Esophagus (tissue), 2 donors: ENCODE measurements at regions not wholly inside any gene's neighbourhood (a gene's known extent, or its start where the extent isn't known, plus 50 kb on each side); places are given as distances from the start of the nearest gene placed in this dataset.
A peak's percentile ranks its signal among the peaks of the same experiment; 100 is the strongest.

Experiments used
- H3K27ac ChIP-seq, 2 donors: one replicate each; pipeline ENCODE4 v1.5.1; 2013; ENCODE audit warnings: low read depth in 2 of 2, mild to moderate bottlenecking in 2 of 2, inconsistent platforms in 1 of 2, low read length in 1 of 2, moderate library complexity in 1 of 2
- H3K27me3 ChIP-seq, 2 donors: one replicate each; pipeline ENCODE4 v1.6.1; 2013; ENCODE audit warnings: low read length in 2 of 2, control low read depth in 1 of 2, mild to moderate bottlenecking in 1 of 2; ENCODE audit not compliant: insufficient read depth in 2 of 2, control insufficient read depth in 1 of 2
- H3K36me3 ChIP-seq, 2 donors: one replicate each; pipeline ENCODE4 v1.6.1; 2013; ENCODE audit warnings: low read length in 1 of 2; ENCODE audit not compliant: control insufficient read depth in 2 of 2, insufficient read depth in 2 of 2
- H3K4me1 ChIP-seq, 2 donors: one replicate each; pipeline ENCODE4 v1.6.1; 2013; ENCODE audit warnings: low read length in 1 of 2; ENCODE audit not compliant: control insufficient read depth in 2 of 2, insufficient read depth in 2 of 2
- H3K4me3 ChIP-seq, 2 donors: one replicate each; pipeline ENCODE4 v1.5.1; 2013; ENCODE audit warnings: low read length in 2 of 2, mild to moderate bottlenecking in 2 of 2, low read depth in 1 of 2, moderate library complexity in 1 of 2
- H3K9me3 ChIP-seq, 2 donors: one replicate each; pipeline ENCODE4 v1.6.1; 2013; ENCODE audit warnings: mild to moderate bottlenecking in 2 of 2, low read depth in 1 of 2, low read length in 1 of 2, moderate library complexity in 1 of 2; ENCODE audit not compliant: control insufficient read depth in 2 of 2, insufficient read depth in 1 of 2
- WGBS, 2 donors: extraction: QIAGEN DNeasy Blood & Tissue Kit; methylation state at CpG; one replicate each; pipeline ENCODE4 v1.1.7; 2013; 5-methylcytosine and 5-hydroxymethylcytosine counted together
- donor health status: healthy with polysubstance abuse.
- donor health status: Bipolar disorder and iron deficiency.

- H3K4me1 ChIP-seq, result no peaks in the 10 kb centered on the region
- H3K27ac ChIP-seq, result no peak overlapping the region
- no peaks in the 10 kb centered on the region for H3K36me3 ChIP-seq
- no peaks in the 10 kb centered on the region for H3K9me3 ChIP-seq
- WGBS, 2 donors, result 93 to 94% methylated on average over 2 of the region's 2 CpGs
- H3K27me3 ChIP-seq, result no peaks in the 10 kb centered on the region
- H3K4me3 ChIP-seq, result no peak overlapping the region
Measured at GRCh38 chr13:83577183-83577582, 305.1 kb downstream of the SLITRK1 start.

- no peaks in the 10 kb centered on the region for H3K9me3 ChIP-seq
- no peak overlapping the region for H3K4me3 ChIP-seq
- 55 to 81% methylated on average over 3 of the region's 3 CpGs for WGBS, 2 donors
Measured at GRCh38 chr13:83568019-83568418, 314.3 kb downstream of the SLITRK1 start.

GRCh38 chr13:83563499-83563898 is 318.8 kb downstream of the SLITRK1 start:
- no peaks in the 10 kb centered on the region for H3K4me1 ChIP-seq
- H3K4me3 ChIP-seq, result no peak overlapping the region
- no peak overlapping the region for H3K27ac ChIP-seq
- H3K36me3 ChIP-seq, result no peaks in the 10 kb centered on the region
- WGBS, 2 donors, result 70 to 83% methylated on average over 5 of the region's 5 CpGs
- H3K9me3 ChIP-seq, result no peaks in the 10 kb centered on the region
- H3K27me3 ChIP-seq, result no peaks in the 10 kb centered on the region

More at GRCh38 chr13:83568019-83568418, 314.3 kb downstream of the SLITRK1 start:
- Histone ChIP-seq H3K36me3 (no peaks in the 10 kb centered on the region), H3K27ac (no peak overlapping the region), H3K27me3 (no peaks in the 10 kb centered on the region), H3K4me1 (no peaks in the 10 kb centered on the region)

GRCh38 chr13:83557845-83558244 is 324.4 kb downstream of the SLITRK1 start:
- Histone ChIP-seq H3K27ac (no peak overlapping the region), H3K4me1 (no peaks in the 10 kb centered on the region), H3K9me3 (no peaks in the 10 kb centered on the region), H3K4me3 (no peak overlapping the region), H3K36me3 (no peaks in the 10 kb centered on the region), H3K27me3 (no peaks in the 10 kb centered on the region)
- 86 to 89% methylated on average over 2 of the region's 2 CpGs for WGBS, 2 donors

GRCh38 chr13:83549671-83550070 is 332.6 kb downstream of the SLITRK1 start:
- no peaks in the 10 kb centered on the region for H3K36me3 ChIP-seq
- H3K4me3 ChIP-seq, result no peak overlapping the region
- no peaks in the 10 kb centered on the region for H3K9me3 ChIP-seq
- no peaks in the 10 kb centered on the region for H3K27me3 ChIP-seq
- 76 to 87% methylated on average over 1 of the region's 1 CpG for WGBS, 2 donors
- H3K27ac ChIP-seq, result no peak overlapping the region
- H3K4me1 ChIP-seq, result no peaks in the 10 kb centered on the region

- H3K27ac ChIP-seq, result no peak overlapping the region
- 46 to 64% methylated on average over 1 of the region's 1 CpG for WGBS, 2 donors
- H3K36me3 ChIP-seq, result no peaks in the 10 kb centered on the region
- no peaks in the 10 kb centered on the region for H3K9me3 ChIP-seq
- H3K4me1 ChIP-seq, result no peaks in the 10 kb centered on the region
- no peak overlapping the region for H3K4me3 ChIP-seq
- H3K27me3 ChIP-seq, result no peaks in the 10 kb centered on the region
Measured at GRCh38 chr13:83547043-83547442, 335.2 kb downstream of the SLITRK1 start.

GRCh38 chr13:83546476-83546875 is 335.8 kb downstream of the SLITRK1 start:
- Histone ChIP-seq H3K4me1 (no peaks in the 10 kb centered on the region), H3K4me3 (no peak overlapping the region), H3K36me3 (no peaks in the 10 kb centered on the region), H3K27ac (no peak overlapping the region), H3K27me3 (no peaks in the 10 kb centered on the region), H3K9me3 (no peaks in the 10 kb centered on the region)
- 57 to 75% methylated on average over 2 of the region's 2 CpGs for WGBS, 2 donors

GRCh38 chr13:83538636-83539035 is 343.6 kb downstream of the SLITRK1 start:
- Histone ChIP-seq H3K27ac (no peak overlapping the region), H3K9me3 (peaks cover 3 to 5% of the 10 kb centered on the region in 2 donors)
- 67 to 71% methylated on average over 2 of the region's 2 CpGs for WGBS, 2 donors

GRCh38 chr13:83536941-83537340 is 345.3 kb downstream of the SLITRK1 start:
- H3K27me3 ChIP-seq, result no peaks in the 10 kb centered on the region
- H3K36me3 ChIP-seq, result no peaks in the 10 kb centered on the region
- WGBS, 2 donors, result 57 to 70% methylated on average over 2 of the region's 2 CpGs
- peaks cover 3 to 9% of the 10 kb centered on the region in 2 donors for H3K9me3 ChIP-seq
- H3K4me3 ChIP-seq, result no peak overlapping the region
- peaks cover 0 to 4% of the 10 kb centered on the region in 2 donors for H3K4me1 ChIP-seq
- H3K27ac ChIP-seq, result peak overlapping the region; percentile 16 to 49

More at GRCh38 chr13:83538636-83539035, 343.6 kb downstream of the SLITRK1 start:
- H3K4me1 ChIP-seq, result peaks cover 0 to 4% of the 10 kb centered on the region in 2 donors
- H3K36me3 ChIP-seq, result no peaks in the 10 kb centered on the region
- H3K27me3 ChIP-seq, result no peaks in the 10 kb centered on the region
- H3K4me3 ChIP-seq, result no peak overlapping the region

GRCh38 chr13:83536153-83536552 is 346.1 kb downstream of the SLITRK1 start:
- Histone ChIP-seq H3K27me3 (no peaks in the 10 kb centered on the region), H3K9me3 (peaks cover 3 to 9% of the 10 kb centered on the region in 2 donors), H3K4me3 (no peak overlapping the region), H3K36me3 (no peaks in the 10 kb centered on the region), H3K4me1 (peaks cover 0 to 4% of the 10 kb centered on the region in 2 donors), H3K27ac (no peak overlapping the region)
- 46 to 53% methylated on average over 1 of the region's 1 CpG for WGBS, 2 donors
